GM18507 (cell line): ENCODE measurements at regions not wholly inside any gene's neighbourhood (a gene's known extent, or its start where the extent isn't known, plus 50 kb on each side); places are given as distances from the start of the nearest gene placed in this dataset.
"Not testable (repeated sequence)": the region's sequence is repeated elsewhere in the genome, so short reads cannot be mapped to it uniquely, and the experiment has no call there.

Source experiments
- DNase-seq: peaks from one replicate; pipeline ENCODE4 v3.0.0; 2011; ENCODE audit warnings: low read depth; ENCODE audit not compliant: insufficient read length; ENCODE audit errors: extremely low spot score
- FAIRE-seq: peaks from 2 replicates; lab custom pipeline; 2011; peaks lifted over from hg19 to GRCh38; lab: Jason Lieb, UNC

GRCh38 chr13:50451609-50452008 is 391.9 kb downstream of the DLEU7 start:
- DNase-seq: no peak

GRCh38 chr13:50452028-50452427 is 391.5 kb downstream of the DLEU7 start:
- DNase-seq (no peak), FAIRE-seq (no peak)

More at GRCh38 chr13:50451609-50452008, 391.9 kb downstream of the DLEU7 start:
- no peak for FAIRE-seq

- DNase-seq (no peak), FAIRE-seq (no peak)
Observed at GRCh38 chr13:50452756-50453155, 390.7 kb downstream of the DLEU7 start.

GRCh38 chr13:50453188-50453587 is 390.3 kb downstream of the DLEU7 start:
- FAIRE-seq: no peak
- DNase-seq: no peak

- no peak for DNase-seq
- FAIRE-seq: no peak
Observed at GRCh38 chr13:50456111-50456510, 387.4 kb downstream of the DLEU7 start.

- FAIRE-seq (no peak), DNase-seq (no peak)
Observed at GRCh38 chr13:50457415-50458393, 385.8 kb downstream of the DLEU7 start.

- FAIRE-seq: no peak
- DNase-seq: no peak
Observed at GRCh38 chr13:50459046-50459445, 384.4 kb downstream of the DLEU7 start.

- no peak for DNase-seq
- no peak for FAIRE-seq
Observed at GRCh38 chr13:50459658-50460057, 383.8 kb downstream of the DLEU7 start.

- DNase-seq: no peak
- FAIRE-seq: no peak
Observed at GRCh38 chr13:50460358-50460757, 383.1 kb downstream of the DLEU7 start.

- DNase-seq (no peak), FAIRE-seq (no peak)
Observed at GRCh38 chr13:50461189-50461588, 382.3 kb downstream of the DLEU7 start.

- FAIRE-seq: no peak
- no peak for DNase-seq
Observed at GRCh38 chr13:50463719-50464118, 379.8 kb downstream of the DLEU7 start.

- DNase-seq (no peak), FAIRE-seq (no peak)
Observed at GRCh38 chr13:50464349-50465251, 378.9 kb downstream of the DLEU7 start.

- FAIRE-seq (no peak), DNase-seq (no peak)
Observed at GRCh38 chr13:50466456-50466855, 377.0 kb downstream of the DLEU7 start.

- FAIRE-seq: no peak
Observed at GRCh38 chr13:50467156-50468110, 376.1 kb downstream of the DLEU7 start.

GRCh38 chr13:50468849-50469669 is 374.4 kb downstream of the DLEU7 start:
- DNase-seq (no peak), FAIRE-seq (no peak)

More at GRCh38 chr13:50467156-50468110, 376.1 kb downstream of the DLEU7 start:
- DNase-seq: no peak

GRCh38 chr13:50473050-50473449 is 370.4 kb downstream of the DLEU7 start:
- not testable (repeated sequence) for DNase-seq, FAIRE-seq

- FAIRE-seq: no peak
- DNase-seq: no peak
Observed at GRCh38 chr13:50474088-50474662, 369.3 kb downstream of the DLEU7 start.
